ENCODE measurements at regions not wholly inside any gene's neighbourhood (a gene's known extent, or its start where the extent isn't known, plus 50 kb on each side); places are given as distances from the start of the nearest gene placed in this dataset.

GRCh38 chr12:74393272-74393671 lies 144.4 kb upstream of the ATXN7L3B start:
- Histone ChIP-seq H3K18ac (ENCODE audit: insufficient read length, low read depth, low read length) (no peak overlapping the region), H2BK120ac (ENCODE audit: low read depth, low read length, poor library complexity, severe bottlenecking) (no peak overlapping the region), H4K20me1 (ENCODE audit: control insufficient read depth, insufficient read depth, insufficient read length) (no peaks in the 10 kb centered on the region), H2BK5ac (ENCODE audit: insufficient read length, low read length) (no peak overlapping the region), H3T11ph (ENCODE audit: low read length) (no peak overlapping the region), H3K4me1 (ENCODE audit: insufficient read depth, low read length) (no peaks in the 10 kb centered on the region), H2BK15ac (ENCODE audit: low read depth, low read length) (no peak overlapping the region), H2AFZ (ENCODE audit: low read length) (no peak overlapping the region), H3K4ac (ENCODE audit: low read depth, low read length) (no peak overlapping the region), H2AK5ac (ENCODE audit: insufficient read length, low read length) (no peak overlapping the region), H3K56ac (ENCODE audit: insufficient read length, low read depth, low read length) (no peak overlapping the region), H3K27me3 (ENCODE audit: insufficient read depth, low read length) (no peaks in the 10 kb centered on the region), H3K23me2 (ENCODE audit: insufficient read length, low read depth, low read length, poor library complexity, severe bottlenecking) (no peaks in the 10 kb centered on the region), H2BK12ac (ENCODE audit: insufficient read length, low read depth, low read length) (no peak overlapping the region), H3K79me2 (ENCODE audit: insufficient read depth, low read length) (no peaks in the 10 kb centered on the region), H4K8ac (replicated peaks; ENCODE audit: insufficient read length, low read depth, low read length) (no peak overlapping the region), H3K14ac (ENCODE audit: insufficient read depth, low read length) (no peak overlapping the region), H4K5ac (ENCODE audit: insufficient read length, low read depth, low read length) (no peak overlapping the region), H4K91ac (ENCODE audit: insufficient read length, low read depth, low read length) (no peak overlapping the region), H3K9ac (ENCODE audit: extremely low read depth, insufficient read length, low read length) (no peak overlapping the region), H3K9me3 (ENCODE audit: control insufficient read depth, low read depth, low read length) (no peaks in the 10 kb centered on the region), H3K23ac (ENCODE audit: insufficient read length, low read depth, low read length) (no peak overlapping the region), H3K4me2 (ENCODE audit: insufficient read depth, insufficient read length, low read length) (no peak overlapping the region), H3K27ac (ENCODE audit: insufficient read length, low read depth, low read length) (no peak overlapping the region), H3K79me1 (ENCODE audit: insufficient read depth, low read depth, low read length, poor library complexity, severe bottlenecking) (no peaks in the 10 kb centered on the region), H2BK20ac (ENCODE audit: low read depth, low read length, poor library complexity, severe bottlenecking) (no peak overlapping the region)
- no peak overlapping the region for H3K4me3 Mint-ChIP-seq
- no CpG with 5 or more reads among the region's 4 CpGs for WGBS (ENCODE audit: extremely low coverage, insufficient read length, low lambda C conversion rate)
- H3K27ac Mint-ChIP-seq: no peak overlapping the region
- DNase-seq: no peak
- H3K4me1 Mint-ChIP-seq: no peaks in the 10 kb centered on the region
- no peaks in the 10 kb centered on the region; a peak in 1 of 5 replicates for H3K9me3 Mint-ChIP-seq
- H3K36me3 Mint-ChIP-seq (ENCODE audit: insufficient read depth in 1 of 3, low read depth in 3 of 3): no peaks in the 10 kb centered on the region; a peak in 1 of 7 replicates
- no peaks in the 10 kb centered on the region; the same call in 1 of the 2 replicates for H3K27me3 Mint-ChIP-seq (ENCODE audit: low read depth)
- TF ChIP-seq CTCF (conservative IDR thresholded peaks at IDR 0.05): no peak

Data from H9 (cell line).